22Rv1 (cell line): ENCODE measurements at regions not wholly inside any gene's neighbourhood (a gene's known extent, or its start where the extent isn't known, plus 50 kb on each side); places are given as distances from the start of the nearest gene placed in this dataset.

Source experiments
- ZFX ChIP-seq: fragments of 450-650 bp; IDR thresholded peaks from 2 replicates; pipeline ENCODE4 v1.6.1; 2017; ENCODE audit warnings: antibody characterized with exemption, borderline replicate concordance
- TF ChIP-seq, protein P1 (sequence below): fragments of 450-650 bp; IDR thresholded peaks from 2 replicates; pipeline ENCODE4 v1.5.1; 2017; ENCODE audit warnings: mild to moderate bottlenecking

DNA sequence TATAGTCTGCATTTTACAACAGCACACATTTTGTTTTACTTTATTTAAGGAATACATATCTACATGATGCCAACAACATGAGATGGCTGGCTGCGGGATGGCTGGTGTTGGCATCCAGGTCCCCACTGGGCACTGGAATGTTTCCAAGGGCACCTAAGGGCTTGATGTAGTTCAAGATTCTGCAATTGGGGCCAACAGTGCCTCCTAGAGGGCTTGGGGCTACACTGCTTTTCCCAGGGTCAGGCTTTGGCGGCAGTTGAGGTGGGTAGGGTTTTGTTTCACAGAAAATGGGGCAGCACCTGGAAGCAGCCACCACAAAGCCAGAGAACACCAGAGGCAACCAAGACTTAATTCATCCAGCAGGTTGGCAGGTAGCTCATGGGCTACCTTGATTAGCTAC lies 166.7 kb upstream of the PRNP start:
- TF ChIP-seq, protein P1, sequence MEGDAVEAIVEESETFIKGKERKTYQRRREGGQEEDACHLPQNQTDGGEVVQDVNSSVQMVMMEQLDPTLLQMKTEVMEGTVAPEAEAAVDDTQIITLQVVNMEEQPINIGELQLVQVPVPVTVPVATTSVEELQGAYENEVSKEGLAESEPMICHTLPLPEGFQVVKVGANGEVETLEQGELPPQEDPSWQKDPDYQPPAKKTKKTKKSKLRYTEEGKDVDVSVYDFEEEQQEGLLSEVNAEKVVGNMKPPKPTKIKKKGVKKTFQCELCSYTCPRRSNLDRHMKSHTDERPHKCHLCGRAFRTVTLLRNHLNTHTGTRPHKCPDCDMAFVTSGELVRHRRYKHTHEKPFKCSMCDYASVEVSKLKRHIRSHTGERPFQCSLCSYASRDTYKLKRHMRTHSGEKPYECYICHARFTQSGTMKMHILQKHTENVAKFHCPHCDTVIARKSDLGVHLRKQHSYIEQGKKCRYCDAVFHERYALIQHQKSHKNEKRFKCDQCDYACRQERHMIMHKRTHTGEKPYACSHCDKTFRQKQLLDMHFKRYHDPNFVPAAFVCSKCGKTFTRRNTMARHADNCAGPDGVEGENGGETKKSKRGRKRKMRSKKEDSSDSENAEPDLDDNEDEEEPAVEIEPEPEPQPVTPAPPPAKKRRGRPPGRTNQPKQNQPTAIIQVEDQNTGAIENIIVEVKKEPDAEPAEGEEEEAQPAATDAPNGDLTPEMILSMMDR: peak; percentile 57
- no peak for TF ChIP-seq ZFX
